Neural cell (in vitro differentiated cells): ENCODE measurements at regions not wholly inside any gene's neighbourhood (a gene's known extent, or its start where the extent isn't known, plus 50 kb on each side); places are given as distances from the start of the nearest gene placed in this dataset.

Source experiments
- H2AFZ ChIP-seq: fragments of 200-600, 300-800 bp; sonication (generic), shearing (Covaris generic); 2 replicates; pipeline ENCODE4 v1.6.0; 2014; ENCODE audit warnings: low read depth, mild to moderate bottlenecking, antibody characterized with exemption, low read length, moderate library complexity
- H3F3A ChIP-seq: fragments of 200-600 bp; shearing (Covaris generic); 2 replicates; pipeline ENCODE4 v1.6.1; 2016; ENCODE audit warnings: mild to moderate bottlenecking, moderate library complexity, mixed read lengths, antibody characterized with exemption, low read length; ENCODE audit not compliant: insufficient read depth, poor library complexity, severe bottlenecking
- H3K27ac ChIP-seq: fragments of 200-600, 300-800 bp; sonication (generic), shearing (Covaris generic); 2 replicates; pipeline ENCODE4 v1.5.1; 2014; ENCODE audit warnings: mild to moderate bottlenecking, low read length, moderate library complexity
- H3K27me3 ChIP-seq: fragments of 300-800, 200-600 bp; sonication (generic), shearing (Covaris generic); 2 replicates; pipeline ENCODE4 v1.6.0; 2014; ENCODE audit warnings: mild to moderate bottlenecking, low read depth, low read length, moderate library complexity; ENCODE audit not compliant: insufficient read depth
- H3K36me3 ChIP-seq: fragments of 300-800, 200-600 bp; sonication (generic), shearing (Covaris generic); 2 replicates; pipeline ENCODE4 v1.5.1; 2014; ENCODE audit warnings: mild to moderate bottlenecking, antibody characterized with exemption, low read length, moderate library complexity; ENCODE audit not compliant: insufficient read depth
- H3K4me2 ChIP-seq: fragments of 300-800, 200-600 bp; sonication (generic), shearing (Covaris generic); 2 replicates; pipeline ENCODE4 v1.6.0; 2014; ENCODE audit warnings: mild to moderate bottlenecking, low read length
- H3K4me3 ChIP-seq: fragments of 300-800, 200-600 bp; sonication (generic), shearing (Covaris generic); 2 replicates; pipeline ENCODE4 v1.5.1; 2014; ENCODE audit warnings: mild to moderate bottlenecking, low read length, moderate library complexity
- H3K79me2 ChIP-seq: fragments of 200-600 bp; shearing (Covaris generic); replicated peaks from 2 replicates; pipeline ENCODE4 v1.6.0; 2014; ENCODE audit warnings: mild to moderate bottlenecking, low read length, moderate library complexity; ENCODE audit not compliant: insufficient read depth
- H3K9ac ChIP-seq: fragments of 300-800, 200-600 bp; sonication (generic), shearing (Covaris generic); 2 replicates; pipeline ENCODE4 v1.6.1; 2016; ENCODE audit warnings: mild to moderate bottlenecking, low read length, mixed read lengths
- H3K9me2 ChIP-seq: fragments of 200-600 bp; shearing (Covaris generic); 2 replicates; pipeline ENCODE4 v1.6.1; 2016; ENCODE audit warnings: mild to moderate bottlenecking, low read length, mixed read lengths; ENCODE audit not compliant: insufficient read depth
- H3K9me3 ChIP-seq: fragments of 200-600, 300-800 bp; sonication (generic), shearing (Covaris generic); 2 replicates; pipeline ENCODE4 v1.6.1; 2016; ENCODE audit warnings: mild to moderate bottlenecking, mixed run types, low read length, moderate library complexity, mixed read lengths
- H4K20me1 ChIP-seq: fragments of 200-600 bp; shearing (Covaris generic); 2 replicates; pipeline ENCODE4 v1.6.1; 2016; ENCODE audit warnings: mild to moderate bottlenecking, mixed run types; ENCODE audit not compliant: insufficient read depth
- CTCF ChIP-seq: fragments of 450-650 bp; IDR thresholded peaks from 2 replicates; pipeline ENCODE4 v1.5.1; 2014; ENCODE audit warnings: antibody characterized with exemption, mild to moderate bottlenecking, moderate library complexity; ENCODE audit not compliant: poor library complexity, severe bottlenecking
- EP300 ChIP-seq: fragments of 450-650 bp; conservative IDR thresholded peaks from 2 replicates; pipeline ENCODE4 v1.6.1; 2014; ENCODE audit warnings: antibody characterized with exemption, mild to moderate bottlenecking, moderate library complexity; ENCODE audit not compliant: poor library complexity, severe bottlenecking
- EZH2 ChIP-seq: fragments of 200-600, 300-800 bp; shearing (Covaris generic), sonication (generic); IDR thresholded peaks from 2 replicates; pipeline ENCODE4 v1.6.1; 2014; ENCODE audit warnings: antibody characterized with exemption, low read length, borderline replicate concordance, mild to moderate bottlenecking; ENCODE audit not compliant: insufficient read depth, poor library complexity, severe bottlenecking
- MXI1 ChIP-seq: fragments of 450-650 bp; conservative IDR thresholded peaks from 2 replicates; pipeline ENCODE4 v1.6.1; 2014; ENCODE audit warnings: antibody characterized with exemption, mild to moderate bottlenecking; ENCODE audit not compliant: poor library complexity, severe bottlenecking
- POLR2AphosphoS5 ChIP-seq: IDR thresholded peaks from 2 replicates; pipeline ENCODE4 v1.6.1; 2012
- RAD21 ChIP-seq: fragments of 450-650 bp; conservative IDR thresholded peaks from 2 replicates; pipeline ENCODE4 v1.6.1; 2014; ENCODE audit warnings: antibody characterized with exemption, mild to moderate bottlenecking, moderate library complexity
- REST ChIP-seq: IDR thresholded peaks from 2 replicates; pipeline ENCODE4 v1.6.1; 2012; ENCODE audit warnings: borderline replicate concordance
- SMC3 ChIP-seq: fragments of 450-650 bp; conservative IDR thresholded peaks from 2 replicates; pipeline ENCODE4 v1.6.1; 2014; ENCODE audit warnings: antibody characterized with exemption, mild to moderate bottlenecking, moderate library complexity; ENCODE audit not compliant: poor library complexity
- TAF1 ChIP-seq: IDR thresholded peaks from 2 replicates; pipeline ENCODE4 v1.6.1; 2012; ENCODE audit warnings: low read depth

- Histone ChIP-seq H3F3A (no peaks in the 10 kb centered on the region), H3K9me3 (no peaks in the 10 kb centered on the region), H3K4me2 (no peak overlapping the region), H3K9ac (no peak overlapping the region), H3K27me3 (no peaks in the 10 kb centered on the region), H3K79me2 (no peaks in the 10 kb centered on the region), H3K27ac (no peak overlapping the region), H3K36me3 (peaks cover 5% of the 10 kb centered on the region), H2AFZ (no peak overlapping the region), H3K9me2 (no peaks in the 10 kb centered on the region), H4K20me1 (no peaks in the 10 kb centered on the region), H3K4me3 (no peak overlapping the region)
- no peak for TF ChIP-seq SMC3
- TF ChIP-seq POLR2AphosphoS5, result no peak
- TF ChIP-seq TAF1, result no peak
- TF ChIP-seq RAD21, result no peak
- no peak for TF ChIP-seq REST
- no peak for TF ChIP-seq MXI1
- TF ChIP-seq EZH2, result no peak
- TF ChIP-seq EP300, result no peak
- TF ChIP-seq CTCF, result no peak
Observed at GRCh38 chr16:27684047-27684446, 134.1 kb downstream of the KATNIP start.

- H3K27me3 ChIP-seq, result no peaks in the 10 kb centered on the region
- H3K4me2 ChIP-seq, result no peak overlapping the region
- H3K9me3 ChIP-seq, result no peaks in the 10 kb centered on the region
- H4K20me1 ChIP-seq, result no peaks in the 10 kb centered on the region
- no peak for TF ChIP-seq TAF1
- TF ChIP-seq MXI1, result no peak
- no peak for TF ChIP-seq SMC3
- TF ChIP-seq EP300, result no peak
- TF ChIP-seq REST, result no peak
- TF ChIP-seq CTCF, result no peak
- no peak for TF ChIP-seq POLR2AphosphoS5
- no peak for TF ChIP-seq RAD21
- TF ChIP-seq EZH2, result no peak
- no peak overlapping the region for H3K4me3 ChIP-seq
- no peaks in the 10 kb centered on the region for H3F3A ChIP-seq
- H3K9ac ChIP-seq, result no peak overlapping the region
- no peak overlapping the region for H3K27ac ChIP-seq
- H3K79me2 ChIP-seq, result no peaks in the 10 kb centered on the region
- peaks cover 5% of the 10 kb centered on the region for H3K36me3 ChIP-seq
- H2AFZ ChIP-seq, result no peak overlapping the region
- H3K9me2 ChIP-seq, result no peaks in the 10 kb centered on the region
Observed at GRCh38 chr16:27685807-27686206, 135.9 kb downstream of the KATNIP start.
